Astrocyte of the cerebellum (primary cell): ENCODE measurements at regions not wholly inside any gene's neighbourhood (a gene's known extent, or its start where the extent isn't known, plus 50 kb on each side); places are given as distances from the start of the nearest gene placed in this dataset.

Experiments used
- DNase-seq: peaks from one replicate; pipeline ENCODE4 v3.0.0-alpha.2; 2011; ENCODE audit warnings: low read depth
- H3K4me3 ChIP-seq: 2 replicates; pipeline ENCODE4 v1.5.1; 2011; ENCODE audit warnings: mild to moderate bottlenecking, low read depth, low read length, moderate library complexity
- CTCF ChIP-seq: IDR thresholded peaks from 2 replicates; pipeline ENCODE4 v1.5.1; 2012; ENCODE audit warnings: low read length, low read depth, moderate library complexity, mild to moderate bottlenecking; ENCODE audit errors: missing control alignments
- in situ Hi-C: cut with HindIII; loops from 2 replicates; pipeline ENCODE4 v1.10.0; 2017; ENCODE audit warnings: low sequenced_read_pairs

- DNase-seq, result no peak
- no peak for TF ChIP-seq CTCF
- in situ Hi-C loops, result no loop called here
- no peak overlapping the region for H3K4me3 ChIP-seq
Measured at GRCh38 chr3:147881933-147882332, 472.8 kb downstream of the ZIC1 start.

- H3K4me3 ChIP-seq, result no peak overlapping the region
- no peak for TF ChIP-seq CTCF
- in situ Hi-C loops, result no loop called here
- no peak for DNase-seq
Measured at GRCh38 chr3:147886879-147887278, 477.7 kb downstream of the ZIC1 start.

- in situ Hi-C loops, result no loop called here
- TF ChIP-seq CTCF, result no peak
- H3K4me3 ChIP-seq, result no peak overlapping the region
- DNase-seq, result no peak
Measured at GRCh38 chr3:147887797-147888196, 478.6 kb downstream of the ZIC1 start.

GRCh38 chr3:147890114-147890513, 480.9 kb downstream of the ZIC1 start:
- TF ChIP-seq CTCF, result no peak
- no peak overlapping the region for H3K4me3 ChIP-seq
- in situ Hi-C loops, result no loop called here
- DNase-seq, result no peak

GRCh38 chr3:147895509-147895908, 486.3 kb downstream of the ZIC1 start:
- no peak for TF ChIP-seq CTCF
- in situ Hi-C loops, result no loop called here
- DNase-seq, result no peak
- no peak overlapping the region for H3K4me3 ChIP-seq

GRCh38 chr3:147900851-147901250, 491.7 kb downstream of the ZIC1 start:
- no peak overlapping the region for H3K4me3 ChIP-seq
- no peak for DNase-seq
- in situ Hi-C loops, result no loop called here
- TF ChIP-seq CTCF, result no peak

GRCh38 chr3:147903026-147903425, 493.9 kb downstream of the ZIC1 start:
- H3K4me3 ChIP-seq, result no peak overlapping the region
- DNase-seq, result no peak
- peak; percentile 22 for TF ChIP-seq CTCF
- in situ Hi-C loops, result no loop called here
